ENCODE measurements at regions not wholly inside any gene's neighbourhood (a gene's known extent, or its start where the extent isn't known, plus 50 kb on each side); places are given as distances from the start of the nearest gene placed in this dataset.

- Histone ChIP-seq H3K4me1 (peaks cover 4% of the 10 kb centered on the region), H3K9me3 (ENCODE audit: low read depth) (no peaks in the 10 kb centered on the region), H3K4me2 (no peak overlapping the region), H3K36me3 (no peaks in the 10 kb centered on the region), H3F3A (ENCODE audit: low read depth) (no peaks in the 10 kb centered on the region), H4K20me1 (ENCODE audit: low read depth) (no peaks in the 10 kb centered on the region), H3K79me2 (ENCODE audit: low read depth) (no peaks in the 10 kb centered on the region), H3K27ac (no peak overlapping the region), H3K9ac (no peak overlapping the region), H3K27me3 (no peaks in the 10 kb centered on the region), H2AFZ (replicated peaks) (no peak overlapping the region), H3K4me3 (no peak overlapping the region)
- Mint-ChIP-seq H3K4me3 (no peak overlapping the region), H3K27me3 (ENCODE audit: insufficient read depth, low read depth) (no peaks in the 10 kb centered on the region), H3K9me3 (no peaks in the 10 kb centered on the region), H3K4me1 (peaks cover 8% of the 10 kb centered on the region), H3K36me3 (no peaks in the 10 kb centered on the region), H3K27ac (no peak overlapping the region)
- peak; percentile 9 for DNase-seq (ENCODE audit: low spot score)
- TF ChIP-seq EZH2phosphoT487 (IDR thresholded peaks at IDR 0.05) = no peak
- TF ChIP-seq CTCF (IDR thresholded peaks at IDR 0.05) = peak; percentile 35
Observed at GRCh38 chr1:70896224-70896623, 151.4 kb downstream of the PTGER3 start.

- no peak overlapping the region for H3K4me2 ChIP-seq
- H4K20me1 ChIP-seq (ENCODE audit: low read depth) = no peaks in the 10 kb centered on the region
- H3K36me3 ChIP-seq = no peaks in the 10 kb centered on the region
- H3K27me3 ChIP-seq = no peaks in the 10 kb centered on the region
- no peaks in the 10 kb centered on the region for H3K9me3 Mint-ChIP-seq
- H3K27ac Mint-ChIP-seq = no peak overlapping the region
- no peak overlapping the region for H3K4me3 ChIP-seq
- no peaks in the 10 kb centered on the region for H3K9me3 ChIP-seq (ENCODE audit: low read depth)
- H3F3A ChIP-seq (ENCODE audit: low read depth) = no peaks in the 10 kb centered on the region
- no peak overlapping the region for H3K9ac ChIP-seq
- peaks cover 8% of the 10 kb centered on the region for H3K4me1 Mint-ChIP-seq
- no peak for TF ChIP-seq EZH2 (IDR thresholded peaks at IDR 0.05)
- no peak for TF ChIP-seq EZH2phosphoT487 (IDR thresholded peaks at IDR 0.05)
- no peak for TF ChIP-seq CTCF (IDR thresholded peaks at IDR 0.05)
- H3K27me3 Mint-ChIP-seq (ENCODE audit: insufficient read depth, low read depth) = no peaks in the 10 kb centered on the region
- no peaks in the 10 kb centered on the region for H3K36me3 Mint-ChIP-seq
- DNase-seq (ENCODE audit: low spot score) = no peak
- no peak overlapping the region for H3K27ac ChIP-seq
- H2AFZ ChIP-seq (replicated peaks) = no peak overlapping the region
- H3K79me2 ChIP-seq (ENCODE audit: low read depth) = no peaks in the 10 kb centered on the region
- H3K4me3 Mint-ChIP-seq = no peak overlapping the region
- H3K4me1 ChIP-seq = peaks cover 4% of the 10 kb centered on the region
Observed at GRCh38 chr1:70897273-70897672, 150.3 kb downstream of the PTGER3 start.

GRCh38 chr1:70899735-70900134 is 147.9 kb downstream of the PTGER3 start:
- Histone ChIP-seq H3K4me3 (no peak overlapping the region), H3K4me2 (no peak overlapping the region), H3K36me3 (no peaks in the 10 kb centered on the region), H3K79me2 (ENCODE audit: low read depth) (no peaks in the 10 kb centered on the region), H3F3A (ENCODE audit: low read depth) (no peaks in the 10 kb centered on the region), H3K27me3 (no peaks in the 10 kb centered on the region), H4K20me1 (ENCODE audit: low read depth) (no peaks in the 10 kb centered on the region), H3K27ac (no peak overlapping the region), H3K9me3 (ENCODE audit: low read depth) (no peaks in the 10 kb centered on the region), H3K9ac (no peak overlapping the region), H2AFZ (replicated peaks) (no peak overlapping the region), H3K4me1 (peaks cover 4% of the 10 kb centered on the region)
- Mint-ChIP-seq H3K36me3 (no peaks in the 10 kb centered on the region), H3K27ac (no peak overlapping the region), H3K4me3 (no peak overlapping the region), H3K9me3 (no peaks in the 10 kb centered on the region), H3K4me1 (peaks cover 8% of the 10 kb centered on the region), H3K27me3 (ENCODE audit: insufficient read depth, low read depth) (no peaks in the 10 kb centered on the region)
- no peak for DNase-seq (ENCODE audit: low spot score)
- TF ChIP-seq EZH2phosphoT487 (IDR thresholded peaks at IDR 0.05) (no peak), CTCF (IDR thresholded peaks at IDR 0.05) (no peak), EZH2 (IDR thresholded peaks at IDR 0.05) (no peak)

DNA sequence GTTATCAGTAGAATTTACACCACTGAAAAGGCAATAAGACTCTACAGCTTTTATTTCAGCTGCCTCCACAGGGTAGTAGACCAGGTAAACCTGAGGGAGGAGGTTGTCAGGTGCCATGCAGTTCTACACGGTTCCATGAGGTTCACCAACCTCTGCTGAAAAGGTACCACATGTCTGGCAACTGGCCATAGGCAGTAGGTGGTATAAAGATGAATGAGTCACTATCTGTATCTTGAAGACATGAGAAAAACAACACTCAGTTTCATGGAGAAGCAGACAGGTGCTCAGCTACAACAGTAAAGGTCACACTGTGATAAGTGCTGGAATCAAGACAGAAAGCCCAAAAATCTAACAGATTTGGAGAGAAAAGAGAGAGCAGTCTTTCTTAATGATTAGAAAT is 145.4 kb downstream of the PTGER3 start:
- Histone ChIP-seq H3K4me1 (peaks cover 4% of the 10 kb centered on the region), H3K9me3 (ENCODE audit: low read depth) (no peaks in the 10 kb centered on the region), H2AFZ (replicated peaks) (no peak overlapping the region), H3K36me3 (no peaks in the 10 kb centered on the region), H3K4me2 (no peak overlapping the region), H4K20me1 (ENCODE audit: low read depth) (no peaks in the 10 kb centered on the region), H3K27ac (no peak overlapping the region), H3F3A (ENCODE audit: low read depth) (no peaks in the 10 kb centered on the region), H3K4me3 (no peak overlapping the region), H3K9ac (no peak overlapping the region), H3K27me3 (no peaks in the 10 kb centered on the region), H3K79me2 (ENCODE audit: low read depth) (no peaks in the 10 kb centered on the region)
- Mint-ChIP-seq H3K36me3 (no peaks in the 10 kb centered on the region), H3K27ac (no peak overlapping the region), H3K9me3 (no peaks in the 10 kb centered on the region), H3K4me3 (no peak overlapping the region), H3K27me3 (ENCODE audit: insufficient read depth, low read depth) (peaks cover 2% of the 10 kb centered on the region), H3K4me1 (peaks cover 6% of the 10 kb centered on the region)
- DNase-seq (ENCODE audit: low spot score) = no peak
- TF ChIP-seq EZH2phosphoT487 (IDR thresholded peaks at IDR 0.05) (no peak), CTCF (IDR thresholded peaks at IDR 0.05) (no peak), EZH2 (IDR thresholded peaks at IDR 0.05) (no peak)
